WERI-Rb-1 (cell line): ENCODE measurements at regions not wholly inside any gene's neighbourhood (a gene's known extent, or its start where the extent isn't known, plus 50 kb on each side); places are given as distances from the start of the nearest gene placed in this dataset.

ENCODE experiments used
- DNase-seq: peaks from one replicate; pipeline ENCODE4 v3.0.0-alpha.2; 2020
- H3K27ac ChIP-seq: fragments of 250-450 bp; sonication (Bioruptor Pico); 2 replicates; pipeline ENCODE4 v1.5.1; 2020; ENCODE audit warnings: mild to moderate bottlenecking, moderate library complexity
- H3K27me3 ChIP-seq: fragments of 250-450 bp; sonication (Bioruptor Pico); 2 replicates; pipeline ENCODE4 v1.5.1; 2021; ENCODE audit warnings: mild to moderate bottlenecking, low read depth, moderate library complexity; ENCODE audit not compliant: insufficient read depth, severe bottlenecking
- H3K36me3 ChIP-seq: fragments of 250-450 bp; sonication (Bioruptor Pico); 2 replicates; pipeline ENCODE4 v1.5.1; 2020; ENCODE audit warnings: mild to moderate bottlenecking, moderate library complexity
- H3K4me3 ChIP-seq: 2 replicates; pipeline ENCODE4 v1.5.1; 2011; ENCODE audit warnings: low read depth, mild to moderate bottlenecking, control low read depth, low read length
- H3K9me3 ChIP-seq: fragments of 250-450 bp; sonication (Bioruptor Pico); 2 replicates; pipeline ENCODE4 v1.5.1; 2021; ENCODE audit warnings: mild to moderate bottlenecking, moderate library complexity; ENCODE audit not compliant: severe bottlenecking
- CTCF ChIP-seq: IDR thresholded peaks from 2 replicates; pipeline ENCODE4 v1.5.1; 2011; ENCODE audit warnings: low read depth, mild to moderate bottlenecking, control low read depth, inconsistent platforms, low read length

GRCh38 chr1:93815366-93816110, 63.5 kb downstream of the DNTTIP2 start:
- Histone ChIP-seq H3K36me3 (no peaks in the 10 kb centered on the region), H3K27me3 (no peaks in the 10 kb centered on the region), H3K27ac (no peak overlapping the region), H3K9me3 (no peaks in the 10 kb centered on the region), H3K4me3 (no peak overlapping the region)
- DNase-seq, result no peak
- no peak for TF ChIP-seq CTCF

- H3K4me3 ChIP-seq, result no peak overlapping the region
- no peak for DNase-seq
- no peaks in the 10 kb centered on the region for H3K9me3 ChIP-seq
- TF ChIP-seq CTCF, result no peak
- no peaks in the 10 kb centered on the region for H3K36me3 ChIP-seq
- no peaks in the 10 kb centered on the region for H3K27me3 ChIP-seq
- H3K27ac ChIP-seq, result no peak overlapping the region
Observed at GRCh38 chr1:93814795-93815340, 64.1 kb downstream of the DNTTIP2 start.

- DNase-seq, result peak; percentile 68
Observed at GRCh38 chr1:93814059-93814794, 64.8 kb downstream of the DNTTIP2 start.

GRCh38 chr1:93813076-93813475, 65.9 kb downstream of the DNTTIP2 start:
- no peaks in the 10 kb centered on the region for H3K9me3 ChIP-seq
- no peak for TF ChIP-seq CTCF
- no peak for DNase-seq
- no peaks in the 10 kb centered on the region for H3K27me3 ChIP-seq
- H3K4me3 ChIP-seq, result no peak overlapping the region
- no peaks in the 10 kb centered on the region for H3K36me3 ChIP-seq
- no peak overlapping the region for H3K27ac ChIP-seq

More at GRCh38 chr1:93814059-93814794, 64.8 kb downstream of the DNTTIP2 start:
- no peaks in the 10 kb centered on the region for H3K9me3 ChIP-seq
- H3K4me3 ChIP-seq, result no peak overlapping the region
- H3K36me3 ChIP-seq, result no peaks in the 10 kb centered on the region
- no peaks in the 10 kb centered on the region for H3K27me3 ChIP-seq
- H3K27ac ChIP-seq, result no peak overlapping the region
- TF ChIP-seq CTCF, result peak; percentile 99

GRCh38 chr1:93811326-93812065, 67.5 kb downstream of the DNTTIP2 start:
- Histone ChIP-seq H3K9me3 (no peaks in the 10 kb centered on the region), H3K27ac (no peak overlapping the region), H3K36me3 (no peaks in the 10 kb centered on the region), H3K27me3 (no peaks in the 10 kb centered on the region), H3K4me3 (no peak overlapping the region)
- DNase-seq, result no peak
- TF ChIP-seq CTCF, result no peak
